SK-N-SH (cell line): ENCODE measurements at regions not wholly inside any gene's neighbourhood (a gene's known extent, or its start where the extent isn't known, plus 50 kb on each side); places are given as distances from the start of the nearest gene placed in this dataset.
A peak's percentile ranks its signal among the peaks of the same experiment; 100 is the strongest.

Experiments
- CTCF ChIA-PET: fragments of 300-600, 350-600 bp; formaldehyde crosslinking; extraction: SDS; loops from one replicate; lab custom pipeline; 2021; lab: Yijun Ruan, JAX
- POLR2A ChIA-PET: fragments of 350-600 bp; sonication (Branson Sonifier 250); formaldehyde crosslinking; extraction: SDS; loops from one replicate; lab custom pipeline; 2020; ENCODE audit warnings: antibody characterized with exemption, inconsistent platforms; lab: Yijun Ruan, JAX
- DNase-seq: peaks from one replicate; pipeline ENCODE4 v3.0.0; 2012
- H2AFZ ChIP-seq: fragments of 200-600 bp; sonication (generic); 2 replicates; pipeline ENCODE4 v1.8.1; 2016; ENCODE audit warnings: antibody characterized with exemption, mild to moderate bottlenecking, low read depth
- H3F3A ChIP-seq: fragments of 200-600 bp; sonication (generic); replicated peaks from 2 replicates; pipeline ENCODE3; 2016; ENCODE audit warnings: antibody characterized with exemption, mild to moderate bottlenecking; ENCODE audit not compliant: insufficient read depth
- H3K27ac ChIP-seq, 2 experiments: fragments of 200-500 bp in 1 of 2; fragments of 200-600 bp in 1 of 2; sonication (Bioruptor generic) in 1 of 2; sonication (generic), shearing (Covaris generic) in 1 of 2; 2 replicates each; pipeline versions ENCODE4 v1.5.1 to v1.6.1; 2014 to 2016; ENCODE audit warnings: low read depth in 2 of 2, inconsistent platforms in 1 of 2, low read length in 1 of 2, mild to moderate bottlenecking in 1 of 2, mixed read lengths in 1 of 2
- H3K27me3 ChIP-seq: fragments of 200-600 bp; sonication (generic), shearing (Covaris generic); 2 replicates; pipeline ENCODE4 v1.6.1; 2016; ENCODE audit warnings: mixed run types; ENCODE audit not compliant: insufficient read depth
- H3K36me3 ChIP-seq, 2 experiments: fragments of 200-500 bp in 1 of 2; fragments of 200-600 bp in 1 of 2; sonication (Bioruptor generic) in 1 of 2; sonication (generic) in 1 of 2; replicated peaks in 1 of 2; 2 replicates each; pipeline versions ENCODE3 to v1.5.1; 2014 to 2016; ENCODE audit warnings: low read length in 1 of 2, mild to moderate bottlenecking in 1 of 2; ENCODE audit not compliant: insufficient read depth in 2 of 2, control insufficient read depth in 1 of 2
- H3K4me1 ChIP-seq, 2 experiments: fragments of 200-500 bp in 1 of 2; fragments of 200-600 bp in 1 of 2; sonication (Bioruptor generic) in 1 of 2; sonication (generic), shearing (Covaris generic) in 1 of 2; 2 replicates each; pipeline versions ENCODE4 v1.5.1 to v1.6.1; 2014 to 2016; ENCODE audit warnings: low read depth in 1 of 2, low read length in 1 of 2, mixed run types in 1 of 2; ENCODE audit not compliant: insufficient read depth in 2 of 2, control insufficient read depth in 1 of 2
- H3K4me2 ChIP-seq: fragments of 200-600 bp; sonication (generic), shearing (Covaris generic); 2 replicates; pipeline ENCODE4 v1.6.1; 2017; ENCODE audit warnings: mixed run types
- H3K4me3 ChIP-seq, 2 experiments: fragments of 200-500 bp in 1 of 2; fragments of 200-600 bp in 1 of 2; sonication (Bioruptor generic) in 1 of 2; sonication (generic), shearing (Covaris generic) in 1 of 2; 2 replicates each; pipeline versions ENCODE4 v1.5.1 to v1.8.1; 2014 to 2016; ENCODE audit warnings: low read depth in 2 of 2, inconsistent platforms in 1 of 2, low read length in 1 of 2, mild to moderate bottlenecking in 1 of 2, mixed read lengths in 1 of 2, moderate library complexity in 1 of 2
- H3K79me2 ChIP-seq: fragments of 200-600 bp; sonication (generic); 2 replicates; pipeline ENCODE4 v1.8.1; 2017; ENCODE audit warnings: mild to moderate bottlenecking; ENCODE audit not compliant: insufficient read depth
- H3K9ac ChIP-seq: fragments of 200-600 bp; sonication (generic); 2 replicates; pipeline ENCODE4 v1.6.1; 2017; ENCODE audit warnings: mixed run types
- H3K9me2 ChIP-seq: fragments of 200-600 bp; sonication (generic); 2 replicates; pipeline ENCODE4 v1.6.1; 2017; ENCODE audit warnings: mixed run types
- H3K9me3 ChIP-seq: fragments of 200-600 bp; sonication (generic); 2 replicates; pipeline ENCODE4 v1.6.1; 2017; ENCODE audit warnings: mixed run types, mild to moderate bottlenecking, moderate library complexity
- H4K20me1 ChIP-seq: fragments of 200-600 bp; sonication (generic); 2 replicates; pipeline ENCODE4 v1.6.1; 2017; ENCODE audit warnings: mild to moderate bottlenecking, mixed run types; ENCODE audit not compliant: insufficient read depth
- ELF1 ChIP-seq: IDR thresholded peaks from 2 replicates; pipeline ENCODE4 v1.4.0; 2012
- EP300 ChIP-seq, 2 experiments: IDR thresholded peaks; 2 replicates each; pipeline versions ENCODE4 v1.4.0 to v1.6.1; 2012; ENCODE audit warnings: borderline replicate concordance in 1 of 2, low read depth in 1 of 2, low read length in 1 of 2
- EZH2phosphoT487 ChIP-seq: fragments of 200-600 bp; sonication (generic); IDR thresholded peaks from 2 replicates; pipeline ENCODE4 v1.6.1; 2017; ENCODE audit warnings: low read depth, mixed run types, mild to moderate bottlenecking, antibody characterized with exemption, moderate library complexity, borderline replicate concordance
- GATA2 ChIP-seq: sonication (generic); formaldehyde crosslinking; IDR thresholded peaks from 2 replicates; pipeline ENCODE4 v1.5.0; 2020; ENCODE audit warnings: mild to moderate bottlenecking, missing genetic modification reagents
- IRF3 ChIP-seq: fragments of 150-350 bp; IDR thresholded peaks from 2 replicates; pipeline ENCODE4 v1.6.1; 2016; ENCODE audit warnings: mild to moderate bottlenecking, low read depth, low read length
- NRF1 ChIP-seq: IDR thresholded peaks from 2 replicates; pipeline ENCODE4 v1.6.1; 2012; ENCODE audit warnings: low read depth, mild to moderate bottlenecking, low read length
- RFX5 ChIP-seq: IDR thresholded peaks from 2 replicates; pipeline ENCODE4 v1.6.1; 2012; ENCODE audit warnings: mild to moderate bottlenecking, improper control_type of control experiment, low read length
- TCF12 ChIP-seq: IDR thresholded peaks from 2 replicates; pipeline ENCODE4 v1.4.0; 2012
- WGBS: methylation state at CpG from one replicate; pipeline ENCODE4 v1.1.6; 2017; ENCODE audit warnings: low lambda C conversion rate; 5-methylcytosine and 5-hydroxymethylcytosine counted together
- TF ChIP-seq, protein P1 (sequence below): fragments of 150-350 bp; IDR thresholded peaks from 2 replicates; pipeline ENCODE4 v1.6.1; 2017; ENCODE audit warnings: antibody characterized with exemption, low read length, low read depth, borderline replicate concordance
- TF ChIP-seq, protein P2 (sequence below): fragments of 200-600 bp; sonication (generic); IDR thresholded peaks from 2 replicates; pipeline ENCODE4 v1.6.1; 2017; ENCODE audit warnings: antibody characterized with exemption, mild to moderate bottlenecking, moderate library complexity

GRCh38 chr10:34006471-34006870, 672.0 kb upstream of the NRP1 start:
- TF ChIP-seq, protein P1, sequence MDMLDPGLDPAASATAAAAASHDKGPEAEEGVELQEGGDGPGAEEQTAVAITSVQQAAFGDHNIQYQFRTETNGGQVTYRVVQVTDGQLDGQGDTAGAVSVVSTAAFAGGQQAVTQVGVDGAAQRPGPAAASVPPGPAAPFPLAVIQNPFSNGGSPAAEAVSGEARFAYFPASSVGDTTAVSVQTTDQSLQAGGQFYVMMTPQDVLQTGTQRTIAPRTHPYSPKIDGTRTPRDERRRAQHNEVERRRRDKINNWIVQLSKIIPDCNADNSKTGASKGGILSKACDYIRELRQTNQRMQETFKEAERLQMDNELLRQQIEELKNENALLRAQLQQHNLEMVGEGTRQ, result no peak
- TF ChIP-seq TCF12, result no peak
- no peak for TF ChIP-seq IRF3
- no peak for TF ChIP-seq ELF1
- no peak for TF ChIP-seq EZH2phosphoT487
- TF ChIP-seq NRF1, result no peak
- TF ChIP-seq, protein P2, sequence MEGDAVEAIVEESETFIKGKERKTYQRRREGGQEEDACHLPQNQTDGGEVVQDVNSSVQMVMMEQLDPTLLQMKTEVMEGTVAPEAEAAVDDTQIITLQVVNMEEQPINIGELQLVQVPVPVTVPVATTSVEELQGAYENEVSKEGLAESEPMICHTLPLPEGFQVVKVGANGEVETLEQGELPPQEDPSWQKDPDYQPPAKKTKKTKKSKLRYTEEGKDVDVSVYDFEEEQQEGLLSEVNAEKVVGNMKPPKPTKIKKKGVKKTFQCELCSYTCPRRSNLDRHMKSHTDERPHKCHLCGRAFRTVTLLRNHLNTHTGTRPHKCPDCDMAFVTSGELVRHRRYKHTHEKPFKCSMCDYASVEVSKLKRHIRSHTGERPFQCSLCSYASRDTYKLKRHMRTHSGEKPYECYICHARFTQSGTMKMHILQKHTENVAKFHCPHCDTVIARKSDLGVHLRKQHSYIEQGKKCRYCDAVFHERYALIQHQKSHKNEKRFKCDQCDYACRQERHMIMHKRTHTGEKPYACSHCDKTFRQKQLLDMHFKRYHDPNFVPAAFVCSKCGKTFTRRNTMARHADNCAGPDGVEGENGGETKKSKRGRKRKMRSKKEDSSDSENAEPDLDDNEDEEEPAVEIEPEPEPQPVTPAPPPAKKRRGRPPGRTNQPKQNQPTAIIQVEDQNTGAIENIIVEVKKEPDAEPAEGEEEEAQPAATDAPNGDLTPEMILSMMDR, result no peak
- no peak for TF ChIP-seq EP300 (IDR thresholded peaks at IDR 0.05; ENCODE audit: borderline replicate concordance in 1 of 2, low read depth in 1 of 2, low read length in 1 of 2)
- H3K4me3 ChIP-seq, result no peak overlapping the region
- WGBS, result 89% methylated on average over 5 of the region's 5 CpGs
- no peaks in the 10 kb centered on the region for H3K9me3 ChIP-seq
- no peaks in the 10 kb centered on the region for H3K9me2 ChIP-seq
- no peak overlapping the region for H3K4me2 ChIP-seq
- ChIA-PET POLR2A (no interaction called here), CTCF (no interaction called here)
- no peak overlapping the region for H3K9ac ChIP-seq
- no peaks in the 10 kb centered on the region for H3K79me2 ChIP-seq
- no peak for DNase-seq
- H3K4me1 ChIP-seq, result peaks cover 0 to 7% of the 10 kb centered on the region in 2 experiments; a peak in 2 of 4 replicates
- H3K27ac ChIP-seq, result no peak overlapping the region
- no peaks in the 10 kb centered on the region for H3K36me3 ChIP-seq
- H4K20me1 ChIP-seq, result no peaks in the 10 kb centered on the region
- no peak overlapping the region for H2AFZ ChIP-seq
- H3F3A ChIP-seq, result no peaks in the 10 kb centered on the region
- no peaks in the 10 kb centered on the region for H3K27me3 ChIP-seq

DNA sequence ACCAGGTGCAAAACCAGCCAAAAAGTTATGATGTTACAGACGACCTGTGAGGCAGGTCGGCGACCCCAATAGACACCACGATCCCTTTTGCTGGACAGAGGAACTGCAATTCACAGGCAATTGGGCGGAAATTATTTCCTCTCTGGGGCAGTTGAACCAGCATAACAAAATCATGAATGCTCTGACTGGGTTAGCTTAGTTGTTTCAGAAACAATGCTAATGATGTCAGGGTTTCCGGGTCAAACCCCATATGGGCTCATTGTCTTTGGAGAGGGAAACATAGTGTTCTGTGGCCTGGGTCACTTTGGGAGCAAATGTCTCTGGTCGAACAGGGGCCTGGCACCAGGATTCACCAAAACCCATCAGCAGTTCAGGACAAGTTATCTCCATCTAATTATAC, 669.1 kb upstream of the NRP1 start:
- ChIA-PET POLR2A (no interaction called here), CTCF (no interaction called here)
- no peak overlapping the region for H2AFZ ChIP-seq
- 0 out of 2 replicates have a peak, but pooled peaks have one; percentile 37 for TF ChIP-seq RFX5
- no peak for TF ChIP-seq GATA2 (CRISPR knock-in tag)
- H3K27me3 ChIP-seq, result no peaks in the 10 kb centered on the region
- no peak for DNase-seq
- WGBS, result 82% methylated on average over 7 of the region's 7 CpGs
- no peak overlapping the region for H3K4me3 ChIP-seq
- no peak overlapping the region for H3K9ac ChIP-seq
- H4K20me1 ChIP-seq, result no peaks in the 10 kb centered on the region
- no peak overlapping the region for H3K27ac ChIP-seq
- no peaks in the 10 kb centered on the region for H3K9me3 ChIP-seq
- H3K36me3 ChIP-seq, result no peaks in the 10 kb centered on the region
- no peaks in the 10 kb centered on the region for H3K79me2 ChIP-seq
- H3K4me2 ChIP-seq, result no peak overlapping the region
- H3K9me2 ChIP-seq, result no peaks in the 10 kb centered on the region
- H3K4me1 ChIP-seq, result peaks cover 0 to 11% of the 10 kb centered on the region in 2 experiments; a peak in 2 of 4 replicates
- H3F3A ChIP-seq, result no peaks in the 10 kb centered on the region
